HK-2 (cell line): ENCODE measurements at regions not wholly inside any gene's neighbourhood (a gene's known extent, or its start where the extent isn't known, plus 50 kb on each side); places are given as distances from the start of the nearest gene placed in this dataset.

Source experiments
- DNase-seq: peaks from one replicate; pipeline ENCODE4 v3.0.0-alpha.2; 2018; ENCODE audit not compliant: unreplicated experiment

- DNase-seq = no peak
Measured at GRCh38 chr4:26020083-26020668, 106.2 kb downstream of the SMIM20 start.

GRCh38 chr4:26020881-26021280, 106.9 kb downstream of the SMIM20 start:
- DNase-seq = no peak

- DNase-seq = no peak
Measured at GRCh38 chr4:26021417-26022345, 107.7 kb downstream of the SMIM20 start.

- no peak for DNase-seq
Measured at GRCh38 chr4:26022346-26023202, 108.6 kb downstream of the SMIM20 start.

GRCh38 chr4:26023203-26023972, 109.4 kb downstream of the SMIM20 start:
- no peak for DNase-seq

GRCh38 chr4:26024079-26024478, 110.1 kb downstream of the SMIM20 start:
- no peak for DNase-seq

GRCh38 chr4:26028133-26028792, 114.2 kb downstream of the SMIM20 start:
- no peak for DNase-seq

- DNase-seq = peak; percentile 56
Measured at GRCh38 chr4:26028793-26029567, 115.0 kb downstream of the SMIM20 start.

- DNase-seq = no peak
Measured at GRCh38 chr4:26029568-26030131, 115.6 kb downstream of the SMIM20 start.

GRCh38 chr4:26030260-26030667, 116.2 kb downstream of the SMIM20 start:
- DNase-seq = no peak

GRCh38 chr4:26030780-26031179, 116.8 kb downstream of the SMIM20 start:
- no peak for DNase-seq

GRCh38 chr4:26031704-26032103, 117.7 kb downstream of the SMIM20 start:
- no peak for DNase-seq

GRCh38 chr4:26032142-26032541, 118.1 kb downstream of the SMIM20 start:
- peak; percentile 7 for DNase-seq

GRCh38 chr4:26032630-26033317, 118.8 kb downstream of the SMIM20 start:
- no peak for DNase-seq

GRCh38 chr4:26033389-26033788, 119.4 kb downstream of the SMIM20 start:
- no peak for DNase-seq

- no peak for DNase-seq
Measured at GRCh38 chr4:26034849-26035248, 120.8 kb downstream of the SMIM20 start.

- DNase-seq = no peak
Measured at GRCh38 chr4:26035921-26036320, 121.9 kb downstream of the SMIM20 start.

- DNase-seq = no peak
Measured at GRCh38 chr4:26039639-26040359, 125.8 kb downstream of the SMIM20 start.

GRCh38 chr4:26044524-26044923, 130.5 kb downstream of the SMIM20 start:
- no peak for DNase-seq
